ENCODE measurements at regions not wholly inside any gene's neighbourhood (a gene's known extent, or its start where the extent isn't known, plus 50 kb on each side); places are given as distances from the start of the nearest gene placed in this dataset.

- TF ChIP-seq POLR2A (IDR thresholded peaks at IDR 0.05): no peak
- no peak for TF ChIP-seq CTCF (IDR thresholded peaks at IDR 0.05)
Observed at GRCh38 chr20:57980506-57980905, 247.9 kb downstream of the ANKRD60 start.
